A673 (cell line): ENCODE measurements at regions not wholly inside any gene's neighbourhood (a gene's known extent, or its start where the extent isn't known, plus 50 kb on each side); places are given as distances from the start of the nearest gene placed in this dataset.

Experiments
- BruUV-seq: library from RNA; stranded (reverse); fragments of 400-500 nt; replicated peaks from 2 replicates; lab custom pipeline; 2021; lab: Mats Ljungman, UMichigan
- CTCF ChIA-PET: fragments of 300-600 bp; sonication (Branson Sonifier 250); formaldehyde crosslinking; loops from one replicate; lab custom pipeline; 2022; ENCODE audit warnings: antibody characterized with exemption; lab: Charles Lee
- POLR2A ChIA-PET: fragments of 300-600 bp; sonication (Branson Sonifier 250); formaldehyde crosslinking; loops from one replicate; lab custom pipeline; 2022; ENCODE audit warnings: antibody characterized with exemption; ENCODE audit not compliant: low non-redundant PET; lab: Charles Lee
- DNase-seq: peaks from one replicate; pipeline ENCODE4 v3.0.0-alpha.2; 2015; ENCODE audit warnings: low spot score
- H3K27ac ChIP-seq: fragments of 200-600 bp; sonication (generic); 2 replicates; pipeline ENCODE4 v1.5.1; 2016; ENCODE audit warnings: mixed run types, low read depth, mild to moderate bottlenecking, mixed read lengths, antibody characterized with exemption, low read length; ENCODE audit not compliant: poor library complexity, severe bottlenecking
- H3K27me3 ChIP-seq: fragments of 200-600 bp; sonication (generic); replicated peaks from 2 replicates; pipeline ENCODE4 v1.6.1; 2017; ENCODE audit warnings: mixed run types, low read depth, mild to moderate bottlenecking, mixed read lengths, antibody characterized with exemption, low read length; ENCODE audit not compliant: insufficient read depth, poor library complexity
- H3K36me3 ChIP-seq: fragments of 200-600 bp; sonication (generic); 2 replicates; pipeline ENCODE4 v1.6.1; 2016; ENCODE audit warnings: mixed run types, mild to moderate bottlenecking, mixed read lengths, antibody characterized with exemption, low read length; ENCODE audit not compliant: insufficient read depth, poor library complexity, severe bottlenecking
- H3K4me1 ChIP-seq: fragments of 200-600 bp; sonication (generic); 2 replicates; pipeline ENCODE4 v1.6.1; 2017; ENCODE audit warnings: mixed run types, mild to moderate bottlenecking, mixed read lengths, antibody characterized with exemption, low read length; ENCODE audit not compliant: insufficient read depth, poor library complexity, severe bottlenecking
- H3K4me3 ChIP-seq: fragments of 200-600 bp; sonication (generic); 2 replicates; pipeline ENCODE4 v1.5.1; 2016; ENCODE audit warnings: low read depth, mixed run types, mild to moderate bottlenecking, mixed read lengths, low read length; ENCODE audit not compliant: poor library complexity, severe bottlenecking
- H3K9me3 ChIP-seq: fragments of 200-600 bp; sonication (generic); 2 replicates; pipeline ENCODE4 v1.6.1; 2016; ENCODE audit warnings: mixed run types, low read depth, mild to moderate bottlenecking, mixed read lengths, antibody characterized with exemption, low read length; ENCODE audit not compliant: poor library complexity, severe bottlenecking
- CTCF ChIP-seq: fragments of 300-800, 200-600 bp; sonication (generic); conservative IDR thresholded peaks from 2 replicates; pipeline ENCODE4 v1.5.1; 2017; ENCODE audit warnings: low read depth, mild to moderate bottlenecking, antibody characterized with exemption, low read length, moderate library complexity, mixed read lengths
- EZH2 ChIP-seq: fragments of 200-600 bp; sonication (generic); IDR thresholded peaks from 2 replicates; pipeline ENCODE4 v1.6.1; 2017; ENCODE audit warnings: borderline replicate concordance, low read depth, mild to moderate bottlenecking, mixed read lengths, antibody characterized with exemption, low read length; ENCODE audit not compliant: poor library complexity, severe bottlenecking
- intact Hi-C: fragments of 100-400 bp; cut with micrococcal nuclease; formaldehyde crosslinking; loops from one replicate; pipeline ENCODE4 v1.10.0; 2022; ENCODE audit not compliant: unreplicated experiment

DNA sequence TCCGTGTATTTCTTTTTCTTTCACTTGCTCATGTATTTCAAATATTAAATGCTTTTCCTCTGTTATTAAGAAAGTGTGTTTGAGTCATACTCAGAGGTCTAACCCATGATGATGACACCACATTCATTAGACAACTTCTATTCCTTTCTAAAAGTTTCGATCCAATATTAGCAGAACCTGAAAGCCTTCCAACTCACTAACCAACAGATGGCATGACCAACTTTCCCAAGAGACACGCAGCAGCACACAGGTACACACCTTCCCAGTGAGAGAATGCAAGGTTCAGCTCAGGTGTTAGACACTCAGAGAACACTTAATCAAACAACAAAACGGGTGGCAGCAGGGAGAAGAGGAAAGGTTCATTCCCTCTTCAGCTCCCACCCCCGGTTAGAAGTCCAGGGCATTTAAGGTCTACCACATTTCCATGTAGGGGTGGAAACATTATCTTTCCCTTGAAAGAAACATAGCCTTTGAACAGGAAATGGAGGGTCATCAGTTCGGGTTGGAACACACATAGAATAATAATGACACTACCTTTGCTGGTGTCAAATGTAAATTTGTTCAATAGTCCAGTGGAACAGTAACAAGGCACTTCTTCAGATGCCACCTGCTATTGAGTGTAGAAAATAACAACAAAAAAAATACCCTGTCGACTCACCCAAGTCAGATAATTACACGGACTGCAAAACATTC lies 404.2 kb downstream of the COG6 start:
- no TSS peak for BruUV-seq
- ChIA-PET CTCF (interaction anchor here (0.8 kb wide), 1 partner anchor 10 kb away, joined by 5 read pairs; no protein-coding TSS in a partner anchor), POLR2A (no interaction called here)
- DNase-seq = no peak
- Histone ChIP-seq H3K4me1 (peaks cover 42% of the 10 kb centered on the region), H3K27ac (no peak overlapping the region), H3K27me3 (no peaks in the 10 kb centered on the region), H3K36me3 (no peaks in the 10 kb centered on the region), H3K4me3 (no peak overlapping the region), H3K9me3 (no peaks in the 10 kb centered on the region)
- TF ChIP-seq EZH2 (no peak), CTCF (no peak)
- intact Hi-C loops = loop anchor here (5.0 kb wide), 3 partner anchors 117 to 608 kb away; partner anchors contain the start of gene FOXO1

GRCh38 chr13:40060296-40061007 lies 405.0 kb downstream of the COG6 start:
- Histone ChIP-seq H3K36me3 (no peaks in the 10 kb centered on the region), H3K9me3 (no peaks in the 10 kb centered on the region), H3K27me3 (no peaks in the 10 kb centered on the region), H3K4me3 (no peak overlapping the region), H3K27ac (no peak overlapping the region), H3K4me1 (peaks cover 50% of the 10 kb centered on the region)
- BruUV-seq = no TSS peak
- POLR2A ChIA-PET = no interaction called here
- no peak for TF ChIP-seq EZH2
- no peak for TF ChIP-seq CTCF
- intact Hi-C loops = loop anchor here (5.0 kb wide), 3 partner anchors 118 to 607 kb away; partner anchors contain the start of gene FOXO1
- DNase-seq = peak; percentile 87
- CTCF ChIA-PET = interaction anchor here (0.8 kb wide), 1 partner anchor 9 kb away, joined by 5 read pairs; no protein-coding TSS in a partner anchor

DNA sequence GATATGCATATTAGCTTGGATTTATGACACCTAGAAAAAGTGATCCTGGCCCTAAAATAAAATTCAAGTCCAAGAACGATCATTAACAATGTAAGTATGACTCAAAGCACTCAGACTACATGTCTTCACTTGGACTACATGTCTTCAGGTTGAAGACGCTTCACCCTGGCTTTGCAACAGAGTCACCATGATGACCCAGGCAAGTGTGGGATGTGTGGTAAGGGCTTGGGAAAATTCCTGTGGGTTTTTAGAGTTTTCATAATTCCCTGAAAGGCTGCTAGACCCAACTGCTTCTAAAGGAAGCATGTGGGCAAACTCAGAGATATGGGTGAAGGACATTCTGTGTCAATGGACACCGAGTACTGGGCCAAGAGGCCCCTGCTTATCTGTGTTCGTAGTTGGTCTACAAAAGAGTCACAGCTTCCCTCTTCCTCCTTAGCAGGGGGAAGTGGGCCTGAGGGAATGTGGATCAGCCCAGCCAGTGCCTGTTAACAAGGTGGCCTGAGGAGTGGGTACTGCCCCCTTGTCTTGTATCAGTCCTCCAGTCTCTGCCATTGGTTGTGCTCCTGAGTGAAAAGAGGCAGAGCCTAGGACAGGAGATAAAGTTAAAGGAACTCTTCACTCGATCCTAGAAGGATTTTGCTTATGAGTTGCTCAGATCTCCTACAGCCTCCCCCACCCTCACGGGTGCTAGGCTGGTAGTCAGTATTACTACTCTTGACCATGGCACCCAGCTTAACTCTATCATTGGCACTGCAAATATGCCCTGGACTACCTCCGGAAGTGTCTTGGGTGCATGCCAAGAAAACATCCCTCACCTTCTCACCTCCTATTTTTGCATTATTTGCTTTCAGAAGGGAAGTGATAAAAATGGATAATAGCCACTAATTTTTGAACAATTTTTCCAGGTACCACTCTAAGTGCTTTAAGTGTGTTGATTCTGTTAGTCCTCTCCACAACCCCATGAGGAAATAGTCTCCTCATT lies 406.3 kb downstream of the COG6 start:
- Histone ChIP-seq H3K27me3 (no peaks in the 10 kb centered on the region), H3K9me3 (no peaks in the 10 kb centered on the region), H3K4me1 (peaks cover 50% of the 10 kb centered on the region), H3K4me3 (no peak overlapping the region), H3K27ac (no peak overlapping the region), H3K36me3 (no peaks in the 10 kb centered on the region)
- no TSS peak for BruUV-seq
- no peak for DNase-seq
- ChIA-PET POLR2A (no interaction called here), CTCF (no interaction called here)
- intact Hi-C loops = loop anchor here (5.0 kb wide), 3 partner anchors 119 to 606 kb away; partner anchors contain the start of gene FOXO1
- TF ChIP-seq EZH2 (no peak), CTCF (no peak)
